K562 (cell line): ENCODE measurements at regions not wholly inside any gene's neighbourhood (a gene's known extent, or its start where the extent isn't known, plus 50 kb on each side); places are given as distances from the start of the nearest gene placed in this dataset.

Experiments used
- BRD4 ChIP-seq: fragments of 200-600 bp; sonication (generic); IDR thresholded peaks from 2 replicates; pipeline ENCODE4 v1.6.1; 2017; ENCODE audit warnings: inconsistent platforms
- CC2D1A ChIP-seq: fragments of 450-650 bp; IDR thresholded peaks from 2 replicates; pipeline ENCODE4 v1.6.1; 2017; ENCODE audit warnings: mild to moderate bottlenecking
- DMBX1 ChIP-seq: fragments of 250-450 bp; sonication (Bioruptor Pico); IDR thresholded peaks from 2 replicates; pipeline ENCODE4 v1.8.0; 2022; ENCODE audit warnings: inconsistent platforms, mild to moderate bottlenecking, moderate library complexity, borderline replicate concordance
- DPF2 ChIP-seq: fragments of 450-650 bp; IDR thresholded peaks from 2 replicates; pipeline ENCODE4 v1.6.1; 2016
- NR2C1 ChIP-seq, 2 experiments: fragments of 450-650 bp; IDR thresholded peaks; 2 replicates each; pipeline ENCODE4 v1.6.1; 2017; ENCODE audit warnings: mild to moderate bottlenecking in 2 of 2, antibody characterized with exemption in 1 of 2, inconsistent platforms in 1 of 2, missing compliant biosample characterization in 1 of 2, missing genetic modification characterization in 1 of 2
- PRPF4 ChIP-seq: fragments of 200-400 bp; formaldehyde crosslinking; IDR thresholded peaks from one replicate; pipeline ENCODE4 v1.6.1; 2017; ENCODE audit warnings: low read length, low read depth, mild to moderate bottlenecking; ENCODE audit not compliant: insufficient read depth, poor library complexity, severe bottlenecking
- PTRF ChIP-seq: fragments of 450-650 bp; IDR thresholded peaks from 2 replicates; pipeline ENCODE4 v1.6.1; 2016; ENCODE audit warnings: mild to moderate bottlenecking, missing genetic modification characterization, missing compliant biosample characterization
- TAF7 ChIP-seq: fragments of 450-650 bp; IDR thresholded peaks from 2 replicates; pipeline ENCODE4 v1.6.1; 2016; ENCODE audit warnings: missing genetic modification characterization, missing compliant biosample characterization
- ZNF134 ChIP-seq: fragments of 250-450 bp; sonication (Bioruptor Pico); conservative IDR thresholded peaks from 2 replicates; pipeline ENCODE4 v1.4.0; 2020
- ZNF586 ChIP-seq: fragments of 450-650 bp; formaldehyde crosslinking; conservative IDR thresholded peaks from 2 replicates; pipeline ENCODE4 v1.4.0; 2020; ENCODE audit warnings: mild to moderate bottlenecking, moderate library complexity
- TF ChIP-seq, protein P1 (sequence below): fragments of 450-650 bp; IDR thresholded peaks from 2 replicates; pipeline ENCODE4 v1.6.1; 2016; ENCODE audit warnings: low read depth, mild to moderate bottlenecking, moderate library complexity
- TF ChIP-seq, protein P2 (sequence below): fragments of 200-600 bp; sonication (generic); IDR thresholded peaks from one replicate; pipeline ENCODE4 v1.6.1; 2012; ENCODE audit warnings: mild to moderate bottlenecking, low read depth, low read length, inconsistent platforms
- TF ChIP-seq, protein P3 (sequence below): fragments of 450-650 bp; IDR thresholded peaks from 2 replicates; pipeline ENCODE4 v1.6.1; 2018; ENCODE audit not compliant: partially characterized antibody

DNA sequence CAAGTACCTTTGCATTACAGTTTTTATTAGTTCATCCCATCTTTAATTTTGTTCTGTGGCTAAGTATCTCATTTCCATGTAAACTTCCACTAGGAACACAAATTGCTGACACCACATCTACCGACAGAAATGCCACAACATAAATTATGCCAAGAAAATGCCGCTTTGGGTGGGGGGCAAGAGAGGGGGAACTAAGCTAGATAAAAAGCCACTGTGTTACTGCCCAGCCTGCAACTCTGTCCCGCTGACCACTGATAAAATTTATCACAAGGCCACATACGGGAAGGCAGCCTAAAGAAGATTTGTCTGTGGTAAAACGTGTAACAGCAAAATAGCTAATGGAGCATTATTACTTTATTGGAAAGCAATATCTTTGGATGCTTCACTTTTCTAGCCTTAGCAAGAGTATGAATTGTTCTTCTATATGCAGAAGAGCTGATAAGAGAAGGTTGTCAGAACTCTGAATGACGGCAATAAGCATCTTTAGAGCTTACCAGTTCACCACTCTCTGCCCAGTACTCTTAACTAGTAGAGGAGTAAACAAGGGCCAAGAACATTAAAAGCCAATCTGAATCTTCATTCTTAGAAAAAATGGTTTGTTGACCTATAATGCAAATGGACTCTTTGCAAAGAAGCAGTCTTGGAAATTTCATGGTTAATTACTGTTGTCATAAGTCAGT is 172.2 kb upstream of the MEF2C start (continued):
- TF ChIP-seq ZNF134 (CRISPR knock-in tag) (no peak), NR2C1 (IDR thresholded peaks at IDR 0.05) (no peak), NR2C1 (tag; IDR thresholded peaks at IDR 0.05) (no peak), DPF2 (peak; percentile 80), ZNF586 (CRISPR knock-in tag) (no peak), PRPF4 (no peak), PTRF (no peak), DMBX1 (CRISPR knock-in tag) (no peak), TAF7 (no peak), CC2D1A (no peak), BRD4 (no peak)
- TF ChIP-seq, protein P1, sequence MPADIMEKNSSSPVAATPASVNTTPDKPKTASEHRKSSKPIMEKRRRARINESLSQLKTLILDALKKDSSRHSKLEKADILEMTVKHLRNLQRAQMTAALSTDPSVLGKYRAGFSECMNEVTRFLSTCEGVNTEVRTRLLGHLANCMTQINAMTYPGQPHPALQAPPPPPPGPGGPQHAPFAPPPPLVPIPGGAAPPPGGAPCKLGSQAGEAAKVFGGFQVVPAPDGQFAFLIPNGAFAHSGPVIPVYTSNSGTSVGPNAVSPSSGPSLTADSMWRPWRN = no peak
- TF ChIP-seq, protein P2, sequence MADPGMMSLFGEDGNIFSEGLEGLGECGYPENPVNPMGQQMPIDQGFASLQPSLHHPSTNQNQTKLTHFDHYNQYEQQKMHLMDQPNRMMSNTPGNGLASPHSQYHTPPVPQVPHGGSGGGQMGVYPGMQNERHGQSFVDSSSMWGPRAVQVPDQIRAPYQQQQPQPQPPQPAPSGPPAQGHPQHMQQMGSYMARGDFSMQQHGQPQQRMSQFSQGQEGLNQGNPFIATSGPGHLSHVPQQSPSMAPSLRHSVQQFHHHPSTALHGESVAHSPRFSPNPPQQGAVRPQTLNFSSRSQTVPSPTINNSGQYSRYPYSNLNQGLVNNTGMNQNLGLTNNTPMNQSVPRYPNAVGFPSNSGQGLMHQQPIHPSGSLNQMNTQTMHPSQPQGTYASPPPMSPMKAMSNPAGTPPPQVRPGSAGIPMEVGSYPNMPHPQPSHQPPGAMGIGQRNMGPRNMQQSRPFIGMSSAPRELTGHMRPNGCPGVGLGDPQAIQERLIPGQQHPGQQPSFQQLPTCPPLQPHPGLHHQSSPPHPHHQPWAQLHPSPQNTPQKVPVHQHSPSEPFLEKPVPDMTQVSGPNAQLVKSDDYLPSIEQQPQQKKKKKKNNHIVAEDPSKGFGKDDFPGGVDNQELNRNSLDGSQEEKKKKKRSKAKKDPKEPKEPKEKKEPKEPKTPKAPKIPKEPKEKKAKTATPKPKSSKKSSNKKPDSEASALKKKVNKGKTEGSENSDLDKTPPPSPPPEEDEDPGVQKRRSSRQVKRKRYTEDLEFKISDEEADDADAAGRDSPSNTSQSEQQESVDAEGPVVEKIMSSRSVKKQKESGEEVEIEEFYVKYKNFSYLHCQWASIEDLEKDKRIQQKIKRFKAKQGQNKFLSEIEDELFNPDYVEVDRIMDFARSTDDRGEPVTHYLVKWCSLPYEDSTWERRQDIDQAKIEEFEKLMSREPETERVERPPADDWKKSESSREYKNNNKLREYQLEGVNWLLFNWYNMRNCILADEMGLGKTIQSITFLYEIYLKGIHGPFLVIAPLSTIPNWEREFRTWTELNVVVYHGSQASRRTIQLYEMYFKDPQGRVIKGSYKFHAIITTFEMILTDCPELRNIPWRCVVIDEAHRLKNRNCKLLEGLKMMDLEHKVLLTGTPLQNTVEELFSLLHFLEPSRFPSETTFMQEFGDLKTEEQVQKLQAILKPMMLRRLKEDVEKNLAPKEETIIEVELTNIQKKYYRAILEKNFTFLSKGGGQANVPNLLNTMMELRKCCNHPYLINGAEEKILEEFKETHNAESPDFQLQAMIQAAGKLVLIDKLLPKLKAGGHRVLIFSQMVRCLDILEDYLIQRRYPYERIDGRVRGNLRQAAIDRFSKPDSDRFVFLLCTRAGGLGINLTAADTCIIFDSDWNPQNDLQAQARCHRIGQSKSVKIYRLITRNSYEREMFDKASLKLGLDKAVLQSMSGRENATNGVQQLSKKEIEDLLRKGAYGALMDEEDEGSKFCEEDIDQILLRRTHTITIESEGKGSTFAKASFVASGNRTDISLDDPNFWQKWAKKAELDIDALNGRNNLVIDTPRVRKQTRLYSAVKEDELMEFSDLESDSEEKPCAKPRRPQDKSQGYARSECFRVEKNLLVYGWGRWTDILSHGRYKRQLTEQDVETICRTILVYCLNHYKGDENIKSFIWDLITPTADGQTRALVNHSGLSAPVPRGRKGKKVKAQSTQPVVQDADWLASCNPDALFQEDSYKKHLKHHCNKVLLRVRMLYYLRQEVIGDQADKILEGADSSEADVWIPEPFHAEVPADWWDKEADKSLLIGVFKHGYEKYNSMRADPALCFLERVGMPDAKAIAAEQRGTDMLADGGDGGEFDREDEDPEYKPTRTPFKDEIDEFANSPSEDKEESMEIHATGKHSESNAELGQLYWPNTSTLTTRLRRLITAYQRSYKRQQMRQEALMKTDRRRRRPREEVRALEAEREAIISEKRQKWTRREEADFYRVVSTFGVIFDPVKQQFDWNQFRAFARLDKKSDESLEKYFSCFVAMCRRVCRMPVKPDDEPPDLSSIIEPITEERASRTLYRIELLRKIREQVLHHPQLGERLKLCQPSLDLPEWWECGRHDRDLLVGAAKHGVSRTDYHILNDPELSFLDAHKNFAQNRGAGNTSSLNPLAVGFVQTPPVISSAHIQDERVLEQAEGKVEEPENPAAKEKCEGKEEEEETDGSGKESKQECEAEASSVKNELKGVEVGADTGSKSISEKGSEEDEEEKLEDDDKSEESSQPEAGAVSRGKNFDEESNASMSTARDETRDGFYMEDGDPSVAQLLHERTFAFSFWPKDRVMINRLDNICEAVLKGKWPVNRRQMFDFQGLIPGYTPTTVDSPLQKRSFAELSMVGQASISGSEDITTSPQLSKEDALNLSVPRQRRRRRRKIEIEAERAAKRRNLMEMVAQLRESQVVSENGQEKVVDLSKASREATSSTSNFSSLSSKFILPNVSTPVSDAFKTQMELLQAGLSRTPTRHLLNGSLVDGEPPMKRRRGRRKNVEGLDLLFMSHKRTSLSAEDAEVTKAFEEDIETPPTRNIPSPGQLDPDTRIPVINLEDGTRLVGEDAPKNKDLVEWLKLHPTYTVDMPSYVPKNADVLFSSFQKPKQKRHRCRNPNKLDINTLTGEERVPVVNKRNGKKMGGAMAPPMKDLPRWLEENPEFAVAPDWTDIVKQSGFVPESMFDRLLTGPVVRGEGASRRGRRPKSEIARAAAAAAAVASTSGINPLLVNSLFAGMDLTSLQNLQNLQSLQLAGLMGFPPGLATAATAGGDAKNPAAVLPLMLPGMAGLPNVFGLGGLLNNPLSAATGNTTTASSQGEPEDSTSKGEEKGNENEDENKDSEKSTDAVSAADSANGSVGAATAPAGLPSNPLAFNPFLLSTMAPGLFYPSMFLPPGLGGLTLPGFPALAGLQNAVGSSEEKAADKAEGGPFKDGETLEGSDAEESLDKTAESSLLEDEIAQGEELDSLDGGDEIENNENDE = no peak
- TF ChIP-seq, protein P3, sequence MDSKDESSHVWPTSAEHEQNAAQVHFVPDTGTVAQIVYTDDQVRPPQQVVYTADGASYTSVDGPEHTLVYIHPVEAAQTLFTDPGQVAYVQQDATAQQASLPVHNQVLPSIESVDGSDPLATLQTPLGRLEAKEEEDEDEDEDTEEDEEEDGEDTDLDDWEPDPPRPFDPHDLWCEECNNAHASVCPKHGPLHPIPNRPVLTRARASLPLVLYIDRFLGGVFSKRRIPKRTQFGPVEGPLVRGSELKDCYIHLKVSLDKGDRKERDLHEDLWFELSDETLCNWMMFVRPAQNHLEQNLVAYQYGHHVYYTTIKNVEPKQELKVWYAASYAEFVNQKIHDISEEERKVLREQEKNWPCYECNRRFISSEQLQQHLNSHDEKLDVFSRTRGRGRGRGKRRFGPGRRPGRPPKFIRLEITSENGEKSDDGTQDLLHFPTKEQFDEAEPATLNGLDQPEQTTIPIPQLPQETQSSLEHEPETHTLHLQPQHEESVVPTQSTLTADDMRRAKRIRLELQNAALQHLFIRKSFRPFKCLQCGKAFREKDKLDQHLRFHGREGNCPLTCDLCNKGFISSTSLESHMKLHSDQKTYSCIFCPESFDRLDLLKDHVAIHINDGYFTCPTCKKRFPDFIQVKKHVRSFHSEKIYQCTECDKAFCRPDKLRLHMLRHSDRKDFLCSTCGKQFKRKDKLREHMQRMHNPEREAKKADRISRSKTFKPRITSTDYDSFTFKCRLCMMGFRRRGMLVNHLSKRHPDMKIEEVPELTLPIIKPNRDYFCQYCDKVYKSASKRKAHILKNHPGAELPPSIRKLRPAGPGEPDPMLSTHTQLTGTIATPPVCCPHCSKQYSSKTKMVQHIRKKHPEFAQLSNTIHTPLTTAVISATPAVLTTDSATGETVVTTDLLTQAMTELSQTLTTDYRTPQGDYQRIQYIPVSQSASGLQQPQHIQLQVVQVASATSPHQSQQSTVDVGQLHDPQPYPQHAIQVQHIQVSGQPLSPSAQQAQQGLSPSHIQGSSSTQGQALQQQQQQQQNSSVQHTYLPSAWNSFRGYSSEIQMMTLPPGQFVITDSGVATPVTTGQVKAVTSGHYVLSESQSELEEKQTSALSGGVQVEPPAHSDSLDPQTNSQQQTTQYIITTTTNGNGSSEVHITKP = no peak
